HG03565 (cell line): ENCODE measurements at regions not wholly inside any gene's neighbourhood (a gene's known extent, or its start where the extent isn't known, plus 50 kb on each side); places are given as distances from the start of the nearest gene placed in this dataset.
A peak's percentile ranks its signal among the peaks of the same experiment; 100 is the strongest.

Experiments used
- ATAC-seq: cut with Tn5 transposase; IDR thresholded peaks from one replicate; pipeline ENCODE4 v1.9.1; 2021; ENCODE audit warnings: mild to moderate bottlenecking, moderate library complexity; ENCODE audit not compliant: unreplicated experiment

- no peak for ATAC-seq
Observed at GRCh38 chr1:87863317-87863716, 534.6 kb downstream of the LMO4 start.

DNA sequence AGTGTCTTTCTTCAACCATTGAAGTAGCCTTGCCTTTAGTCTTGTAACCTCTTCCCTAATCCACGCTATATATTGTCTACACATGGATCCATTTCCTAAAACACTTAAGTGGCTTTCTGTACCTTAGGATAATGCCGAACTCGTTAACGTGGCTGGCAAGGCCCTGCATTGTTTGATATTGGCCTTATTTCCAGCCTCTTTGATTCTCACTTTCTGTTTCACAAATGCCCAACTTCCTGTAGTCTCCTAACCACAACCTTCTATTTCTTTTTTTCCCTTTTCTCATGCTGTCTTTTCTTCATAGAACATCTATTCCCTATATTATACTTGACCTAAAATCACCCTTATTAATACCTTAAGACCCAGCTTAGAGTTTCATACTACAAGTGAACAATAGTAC lies 536.0 kb downstream of the LMO4 start:
- peak; percentile 68 for ATAC-seq

DNA sequence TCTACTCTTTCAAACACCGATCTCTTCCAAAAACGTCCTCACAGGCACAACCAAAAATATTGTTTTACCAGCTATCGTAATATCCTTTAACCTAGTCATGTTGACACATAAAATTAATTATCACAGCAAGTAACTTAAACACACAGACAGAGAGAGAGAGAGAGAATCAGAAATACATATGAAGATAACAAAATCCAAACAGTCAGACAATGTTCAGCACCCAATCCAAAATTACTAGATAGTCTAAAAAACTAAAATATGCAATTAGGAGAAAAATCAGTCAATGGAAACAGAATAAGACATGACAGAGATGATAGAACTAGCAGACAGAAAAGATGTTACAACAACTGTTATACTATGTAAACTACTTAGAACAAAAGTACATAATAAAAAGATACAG lies 537.7 kb downstream of the LMO4 start:
- ATAC-seq, result no peak

DNA sequence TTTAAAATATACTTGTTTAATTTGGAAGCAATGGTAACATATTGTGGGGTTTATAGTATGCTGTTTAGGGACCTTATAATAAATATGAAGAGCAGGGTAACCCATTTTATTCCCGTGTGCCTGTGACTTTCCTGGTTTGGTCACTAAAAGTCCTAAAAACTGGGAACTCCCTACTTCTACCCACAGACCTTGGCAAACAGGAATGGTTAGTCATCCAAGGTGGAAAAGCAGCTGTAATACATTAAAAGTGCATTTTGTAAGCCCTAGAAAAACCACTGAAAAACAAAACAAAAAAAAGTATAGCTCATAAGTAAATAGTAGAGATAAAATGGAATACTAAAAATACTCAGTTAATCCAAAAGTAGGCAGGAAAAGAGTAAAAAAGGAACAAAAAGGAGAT lies 538.9 kb downstream of the LMO4 start:
- ATAC-seq, result no peak

DNA sequence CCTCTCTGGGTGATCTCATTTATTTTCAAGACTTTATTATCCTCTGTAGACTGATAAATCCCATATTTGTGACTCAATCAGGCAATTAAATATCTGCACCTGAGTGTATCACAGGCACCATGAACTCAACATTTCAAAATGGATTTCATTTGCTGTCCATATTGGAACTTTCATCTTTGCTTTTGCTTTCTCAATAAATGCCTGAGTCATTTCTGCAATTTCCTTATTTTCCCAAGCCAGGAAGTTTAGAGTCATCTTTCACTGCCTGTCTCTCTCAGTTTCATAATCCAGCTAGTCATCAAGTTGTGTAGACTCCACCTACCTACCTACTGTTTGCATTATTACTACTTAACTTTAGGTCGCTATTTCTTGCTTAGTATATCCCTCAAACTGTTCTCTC lies 540.9 kb downstream of the LMO4 start:
- no peak for ATAC-seq

DNA sequence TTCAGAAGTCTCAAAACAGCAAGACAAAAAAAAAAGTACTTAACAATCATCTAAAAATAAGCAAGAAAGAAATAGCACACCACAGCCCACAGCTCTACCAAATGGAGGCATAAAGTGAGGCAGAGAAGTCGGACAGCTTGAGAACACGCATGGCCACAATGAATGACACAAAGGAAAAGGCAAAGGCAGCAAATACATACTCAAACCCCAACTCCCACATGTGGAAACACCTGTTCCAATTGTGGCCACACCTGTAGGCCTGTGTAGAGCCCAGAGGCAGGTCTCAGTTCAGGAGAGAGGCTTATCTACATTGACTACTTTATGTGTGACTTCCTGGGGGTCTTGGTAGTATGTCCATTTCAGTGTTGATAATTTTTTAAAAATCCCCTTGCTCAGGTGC lies 543.5 kb downstream of the LMO4 start:
- ATAC-seq, result peak; percentile 64

GRCh38 chr1:87872692-87873091 lies 544.0 kb downstream of the LMO4 start:
- no peak for ATAC-seq

DNA sequence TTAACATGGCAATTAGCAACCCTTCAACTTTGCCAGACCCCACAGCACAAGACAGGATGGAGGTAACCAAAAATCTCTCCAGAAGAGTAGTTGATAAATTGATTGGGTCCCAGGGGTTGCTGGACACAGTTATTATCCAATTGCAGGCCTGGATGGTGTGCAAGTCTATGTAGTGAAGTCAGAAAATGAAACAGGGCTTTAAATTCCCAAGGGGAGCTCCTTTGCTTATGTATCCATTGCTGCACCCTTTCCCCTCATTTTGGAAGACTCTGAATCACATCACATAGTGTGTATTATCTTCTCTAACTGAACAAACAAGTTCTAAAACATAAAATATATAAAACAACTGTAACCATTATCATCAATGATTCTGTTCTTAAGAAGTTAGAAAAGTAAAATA lies 550.2 kb downstream of the LMO4 start:
- ATAC-seq, result no peak

GRCh38 chr1:87880098-87880760 lies 551.5 kb downstream of the LMO4 start:
- ATAC-seq, result no peak

DNA sequence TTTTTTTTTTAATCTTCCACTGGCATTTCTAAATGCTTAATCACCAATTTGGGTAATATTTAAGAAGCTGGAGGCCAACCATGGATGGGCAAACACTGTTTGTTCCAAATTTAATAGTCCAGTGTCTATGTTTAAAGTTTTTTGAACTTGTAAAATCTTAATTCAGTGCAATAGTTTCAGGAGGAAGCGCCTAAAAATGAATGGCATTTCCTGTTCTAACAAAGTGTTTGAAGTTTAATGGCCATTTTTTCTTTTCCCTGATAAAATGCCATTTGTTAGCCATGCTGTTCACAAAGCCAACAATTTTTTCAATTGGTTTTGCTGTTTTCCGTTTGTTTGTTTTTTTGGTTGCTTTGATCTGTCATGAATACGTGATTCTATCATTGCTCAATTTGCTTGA lies 552.1 kb downstream of the LMO4 start:
- no peak for ATAC-seq

DNA sequence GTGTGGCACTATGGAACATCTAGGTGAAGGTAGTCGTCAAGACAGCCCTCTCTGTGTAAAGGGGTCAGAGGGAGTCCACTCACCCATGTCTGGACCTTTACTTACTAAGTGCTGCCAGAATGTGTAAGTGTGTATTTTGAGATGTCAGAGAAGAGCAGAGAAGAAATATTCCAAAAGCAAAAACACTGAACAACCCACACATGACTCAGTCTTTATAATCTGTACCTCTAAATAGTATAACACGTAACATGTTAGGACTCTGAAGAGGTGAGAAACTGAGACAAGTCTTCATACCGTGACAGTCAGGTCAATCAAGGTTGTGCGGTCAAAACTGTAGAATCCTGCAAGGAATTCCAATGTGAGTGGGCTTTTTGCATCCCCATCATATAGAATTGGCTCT lies 555.2 kb downstream of the LMO4 start:
- ATAC-seq, result no peak

DNA sequence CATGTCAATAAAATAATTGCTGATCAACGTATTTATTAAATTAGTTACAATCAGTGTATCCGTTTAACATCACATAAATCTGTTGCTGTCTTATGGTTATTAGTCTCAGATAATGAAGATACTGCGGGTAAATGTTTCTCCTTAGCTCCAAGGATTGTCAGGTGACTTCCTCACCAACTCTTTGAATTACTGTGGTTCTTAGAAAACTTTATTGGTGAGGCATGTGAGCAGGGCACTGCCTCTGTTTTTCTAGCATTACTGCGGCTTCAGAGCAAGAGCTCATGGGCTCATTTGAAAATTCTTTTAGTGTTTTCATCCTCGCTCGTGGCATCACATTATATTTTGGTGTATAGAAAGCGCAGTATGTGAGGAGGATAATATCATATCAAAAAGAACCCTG lies 555.9 kb downstream of the LMO4 start:
- ATAC-seq, result no peak

DNA sequence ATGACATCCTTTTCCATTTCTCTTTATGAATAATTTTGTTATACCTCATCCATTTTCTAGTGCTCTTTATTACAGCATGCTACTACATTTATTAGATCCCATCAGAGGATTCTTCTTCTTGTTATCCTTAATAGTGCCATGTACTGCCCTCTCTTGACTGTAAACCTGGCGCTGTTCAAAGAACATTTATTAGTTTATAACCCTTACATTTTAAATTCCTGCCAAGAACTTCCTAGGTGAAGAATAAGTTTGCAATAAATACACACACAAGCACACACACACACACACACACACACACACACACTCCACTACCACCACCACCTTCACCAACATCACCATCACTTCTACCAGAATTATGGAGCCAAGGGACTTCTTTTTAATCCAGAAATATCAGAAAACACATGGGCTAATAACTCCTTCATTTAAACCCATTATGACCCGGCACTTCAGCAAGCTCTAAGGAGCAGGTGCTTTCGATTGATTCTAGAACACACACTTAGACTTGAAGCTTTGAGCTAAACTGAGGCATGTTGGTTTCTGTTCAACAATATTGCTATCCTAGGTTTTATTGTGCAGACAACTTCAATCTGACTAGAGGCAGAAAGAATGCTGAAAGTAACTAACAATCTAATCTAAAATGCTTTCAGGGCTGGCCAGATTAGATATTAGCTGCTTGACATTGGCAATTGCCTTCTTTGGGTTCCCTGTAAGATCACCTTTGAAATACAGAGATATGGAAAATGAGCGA lies 556.8 kb downstream of the LMO4 start:
- no peak for ATAC-seq

- ATAC-seq, result no peak
Observed at GRCh38 chr1:87887100-87887499, 558.4 kb downstream of the LMO4 start.

GRCh38 chr1:87888446-87888845 lies 559.8 kb downstream of the LMO4 start:
- ATAC-seq, result no peak

GRCh38 chr1:87894062-87894461 lies 565.4 kb downstream of the LMO4 start:
- ATAC-seq, result peak; percentile 65

GRCh38 chr1:87897481-87897880 lies 568.8 kb downstream of the LMO4 start:
- ATAC-seq, result no peak

DNA sequence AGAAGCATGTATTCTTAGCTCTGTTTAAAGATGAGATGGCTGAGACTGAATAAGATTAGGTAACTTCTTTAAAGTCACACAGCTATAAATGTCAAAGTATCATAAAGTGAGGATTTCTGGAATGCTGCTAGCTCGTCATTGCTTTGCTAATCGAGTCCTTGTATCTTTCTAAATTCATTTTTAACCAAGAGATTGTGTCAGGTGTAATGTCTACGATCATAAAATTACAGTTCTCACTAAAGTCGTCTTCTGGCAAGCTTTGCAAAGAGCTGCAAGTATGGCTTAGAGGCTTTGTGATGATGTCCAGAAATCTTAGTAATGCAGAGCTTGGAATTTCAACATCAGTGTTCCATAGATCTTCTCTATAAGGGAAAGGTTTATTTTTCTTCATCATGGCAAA lies 569.8 kb downstream of the LMO4 start:
- ATAC-seq, result no peak

- no peak for ATAC-seq
Observed at GRCh38 chr1:87899017-87899416, 570.3 kb downstream of the LMO4 start.

- ATAC-seq, result no peak
Observed at GRCh38 chr1:87899746-87900145, 571.1 kb downstream of the LMO4 start.

GRCh38 chr1:87902830-87903229 lies 574.1 kb downstream of the LMO4 start:
- ATAC-seq, result no peak

DNA sequence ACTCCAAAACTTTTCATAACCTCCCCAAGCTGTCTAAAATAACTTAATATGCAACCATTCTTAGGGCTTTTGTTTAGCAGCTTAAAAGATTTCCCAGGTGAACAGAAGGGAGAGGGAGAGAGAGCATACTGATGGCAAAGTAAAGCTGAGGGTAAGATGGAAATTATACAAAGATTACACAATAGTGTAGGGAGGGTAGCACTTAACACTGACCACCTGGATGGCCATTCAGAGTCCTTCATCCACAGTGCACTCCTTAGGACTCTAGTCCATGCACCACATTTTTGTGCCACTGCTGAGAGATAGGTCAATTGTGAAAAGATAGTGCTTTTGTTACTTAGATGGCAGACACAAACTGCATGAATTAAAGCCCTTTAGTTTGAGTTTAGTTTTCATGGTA lies 574.6 kb downstream of the LMO4 start:
- no peak for ATAC-seq

DNA sequence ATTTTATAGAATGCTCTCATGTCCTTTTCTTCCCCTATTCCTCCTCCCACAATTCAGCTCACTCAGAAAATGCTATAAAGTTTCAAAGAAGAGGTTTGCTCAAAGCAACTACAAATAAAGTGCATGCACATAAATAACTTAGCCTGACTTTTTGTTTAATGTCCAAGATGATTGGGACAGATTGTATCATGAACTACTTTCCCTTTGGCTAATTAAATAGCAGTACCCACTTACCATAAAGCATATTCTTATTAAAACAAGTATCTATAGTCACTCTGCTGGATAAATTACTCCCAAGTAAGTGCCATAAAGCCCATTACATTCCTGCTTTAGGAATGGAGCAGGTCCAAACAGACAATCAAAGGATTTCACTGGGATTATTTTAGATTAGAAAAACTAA lies 576.0 kb downstream of the LMO4 start:
- ATAC-seq, result no peak
